ENCODE measurements at regions not wholly inside any gene's neighbourhood (a gene's known extent, or its start where the extent isn't known, plus 50 kb on each side); places are given as distances from the start of the nearest gene placed in this dataset.

DNA sequence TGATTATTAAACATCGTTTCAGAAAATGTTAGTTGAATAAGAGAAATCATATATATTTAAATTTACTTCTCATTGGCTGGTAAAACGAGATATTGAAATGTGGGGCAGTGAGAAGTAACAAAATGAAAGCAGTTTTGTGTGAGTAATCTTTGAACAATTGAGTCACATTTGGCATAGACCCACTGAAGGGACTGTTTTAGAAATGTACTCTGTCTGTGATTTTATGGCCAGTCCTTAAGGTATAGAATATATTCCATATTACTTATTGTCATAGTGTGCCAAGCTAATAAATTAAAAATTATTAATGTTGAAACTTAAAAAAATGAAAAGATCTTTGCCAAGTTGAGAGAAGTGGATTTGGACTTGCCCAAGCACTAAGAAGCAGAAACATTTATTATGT is 222.4 kb upstream of the COL3A1 start:
- TF ChIP-seq, protein P1, sequence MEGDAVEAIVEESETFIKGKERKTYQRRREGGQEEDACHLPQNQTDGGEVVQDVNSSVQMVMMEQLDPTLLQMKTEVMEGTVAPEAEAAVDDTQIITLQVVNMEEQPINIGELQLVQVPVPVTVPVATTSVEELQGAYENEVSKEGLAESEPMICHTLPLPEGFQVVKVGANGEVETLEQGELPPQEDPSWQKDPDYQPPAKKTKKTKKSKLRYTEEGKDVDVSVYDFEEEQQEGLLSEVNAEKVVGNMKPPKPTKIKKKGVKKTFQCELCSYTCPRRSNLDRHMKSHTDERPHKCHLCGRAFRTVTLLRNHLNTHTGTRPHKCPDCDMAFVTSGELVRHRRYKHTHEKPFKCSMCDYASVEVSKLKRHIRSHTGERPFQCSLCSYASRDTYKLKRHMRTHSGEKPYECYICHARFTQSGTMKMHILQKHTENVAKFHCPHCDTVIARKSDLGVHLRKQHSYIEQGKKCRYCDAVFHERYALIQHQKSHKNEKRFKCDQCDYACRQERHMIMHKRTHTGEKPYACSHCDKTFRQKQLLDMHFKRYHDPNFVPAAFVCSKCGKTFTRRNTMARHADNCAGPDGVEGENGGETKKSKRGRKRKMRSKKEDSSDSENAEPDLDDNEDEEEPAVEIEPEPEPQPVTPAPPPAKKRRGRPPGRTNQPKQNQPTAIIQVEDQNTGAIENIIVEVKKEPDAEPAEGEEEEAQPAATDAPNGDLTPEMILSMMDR (IDR thresholded peaks at IDR 0.05) = no peak
- TF ChIP-seq POLR2A (IDR thresholded peaks at IDR 0.05) = no peak
